ENCODE measurements at regions not wholly inside any gene's neighbourhood (a gene's known extent, or its start where the extent isn't known, plus 50 kb on each side); places are given as distances from the start of the nearest gene placed in this dataset.

- no peak overlapping the region for H3K4me2 ChIP-seq
- H3K4me1 ChIP-seq (ENCODE audit: control insufficient read depth in 1 of 2, insufficient read depth in 2 of 2, low read depth in 1 of 2, low read length in 1 of 2): no peaks in the 10 kb centered on the region
- H3K9ac ChIP-seq: no peak overlapping the region
- 2% methylated on average over 3 of the region's 3 CpGs for WGBS (ENCODE audit: low lambda C conversion rate)
- H3K4me3 ChIP-seq (ENCODE audit: low read depth in 2 of 2, low read length in 1 of 2): no peak overlapping the region
- no peak for DNase-seq
- no peaks in the 10 kb centered on the region for H3K36me3 ChIP-seq (replicated peaks in 1 of 2; ENCODE audit: control insufficient read depth in 1 of 2, insufficient read depth in 2 of 2, low read length in 1 of 2)
- ChIA-PET POLR2A (no interaction called here), CTCF (no interaction called here)
- no peak overlapping the region for H3K27ac ChIP-seq (ENCODE audit: low read depth in 2 of 2, low read length in 1 of 2)
- H3K9me2 ChIP-seq: no peaks in the 10 kb centered on the region
- no peaks in the 10 kb centered on the region for H3K79me2 ChIP-seq (ENCODE audit: insufficient read depth)
- H2AFZ ChIP-seq (ENCODE audit: low read depth): no peak overlapping the region
- TF ChIP-seq RFX5 (IDR thresholded peaks at IDR 0.05; ENCODE audit: low read length): no peak
- no peak for TF ChIP-seq CHD2 (IDR thresholded peaks at IDR 0.05; ENCODE audit: low read length, partially characterized antibody)
- no peak for TF ChIP-seq MAX (IDR thresholded peaks at IDR 0.05; ENCODE audit: low read depth)
- TF ChIP-seq RCOR1 (IDR thresholded peaks at IDR 0.05; ENCODE audit: low read length): no peak
- no peak for TF ChIP-seq ELF1 (IDR thresholded peaks at IDR 0.05)
- TF ChIP-seq POLR2AphosphoS5 (IDR thresholded peaks at IDR 0.05; ENCODE audit: low read depth, low read length): no peak
- no peaks in the 10 kb centered on the region for H3F3A ChIP-seq (replicated peaks; ENCODE audit: insufficient read depth)
- H3K27me3 ChIP-seq (ENCODE audit: insufficient read depth): no peaks in the 10 kb centered on the region
- no peaks in the 10 kb centered on the region for H4K20me1 ChIP-seq (ENCODE audit: insufficient read depth)
- H3K9me3 ChIP-seq: no peaks in the 10 kb centered on the region
Observed at GRCh38 chr14:25247609-25248008, 197.7 kb upstream of the STXBP6 start.

- Histone ChIP-seq H3K79me2 (ENCODE audit: insufficient read depth) (no peaks in the 10 kb centered on the region), H3K27me3 (ENCODE audit: insufficient read depth) (no peaks in the 10 kb centered on the region), H3K4me3 (ENCODE audit: low read depth in 2 of 2, low read length in 1 of 2) (no peak overlapping the region), H4K20me1 (ENCODE audit: insufficient read depth) (no peaks in the 10 kb centered on the region), H3F3A (replicated peaks; ENCODE audit: insufficient read depth) (no peaks in the 10 kb centered on the region), H3K9ac (no peak overlapping the region), H3K9me2 (no peaks in the 10 kb centered on the region), H3K9me3 (no peaks in the 10 kb centered on the region), H3K4me2 (no peak overlapping the region), H2AFZ (ENCODE audit: low read depth) (no peak overlapping the region), H3K27ac (ENCODE audit: low read depth in 2 of 2, low read length in 1 of 2) (no peak overlapping the region), H3K36me3 (replicated peaks in 1 of 2; ENCODE audit: control insufficient read depth in 1 of 2, insufficient read depth in 2 of 2, low read length in 1 of 2) (no peaks in the 10 kb centered on the region), H3K4me1 (ENCODE audit: control insufficient read depth in 1 of 2, insufficient read depth in 2 of 2, low read depth in 1 of 2, low read length in 1 of 2) (no peaks in the 10 kb centered on the region)
- CTCF ChIA-PET: no interaction called here
- DNase-seq: no peak
- 3% methylated on average over 2 of the region's 2 CpGs for WGBS (ENCODE audit: low lambda C conversion rate)
- TF ChIP-seq RAD21 (IDR thresholded peaks at IDR 0.05; ENCODE audit: low read length) (no peak), TAF1 (IDR thresholded peaks at IDR 0.05; ENCODE audit: borderline replicate concordance, low read depth, low read length) (no peak), TEAD4 (IDR thresholded peaks at IDR 0.05; ENCODE audit: borderline replicate concordance, insufficient read depth) (no peak), RCOR1 (IDR thresholded peaks at IDR 0.05; ENCODE audit: low read length) (no peak), YY1 (IDR thresholded peaks at IDR 0.05; ENCODE audit: low read depth) (no peak), FOSL2 (IDR thresholded peaks at IDR 0.05; ENCODE audit: borderline replicate concordance, low read depth) (no peak), NFIC (IDR thresholded peaks at IDR 0.05; ENCODE audit: borderline replicate concordance) (no peak), RXRA (IDR thresholded peaks at IDR 0.05; ENCODE audit: borderline replicate concordance, low read depth) (no peak), USF1 (IDR thresholded peaks at IDR 0.05; ENCODE audit: borderline replicate concordance, low read depth) (no peak), SIN3A (IDR thresholded peaks at IDR 0.05; ENCODE audit: borderline replicate concordance, low read depth, low read length) (no peak), PBX3 (IDR thresholded peaks at IDR 0.05) (no peak), FOXM1 (IDR thresholded peaks at IDR 0.05; ENCODE audit: low read depth) (no peak)
- POLR2A ChIA-PET: no interaction called here
Observed at GRCh38 chr14:25246751-25247150, 196.8 kb upstream of the STXBP6 start.

All from SK-N-SH (cell line).